ENCODE measurements at regions not wholly inside any gene's neighbourhood (a gene's known extent, or its start where the extent isn't known, plus 50 kb on each side); places are given as distances from the start of the nearest gene placed in this dataset.

- no peaks in the 10 kb centered on the region for H3K4me1 ChIP-seq (ENCODE audit: insufficient read depth, low read length)
- no peak for ATAC-seq (ENCODE audit: insufficient read depth, low read depth)
- H3K4me2 ChIP-seq (ENCODE audit: insufficient read depth, low read length): no peak overlapping the region
Observed at GRCh38 chr7:113715262-113715661, 203.5 kb downstream of the PPP1R3A start.

GRCh38 chr7:113710310-113711096 is 208.3 kb downstream of the PPP1R3A start:
- ATAC-seq (ENCODE audit: insufficient read depth, low read depth) (peak; percentile 88), DNase-seq (peak; percentile 51)
- Histone ChIP-seq H2AFZ (ENCODE audit: low read depth, low read length) (no peak overlapping the region), H3K79me2 (ENCODE audit: insufficient read depth, low read length) (no peaks in the 10 kb centered on the region), H3K27ac (ENCODE audit: low read length) (no peak overlapping the region), H3K4me2 (ENCODE audit: insufficient read depth, low read length) (no peak overlapping the region), H3K27me3 (ENCODE audit: insufficient read depth, low read length, poor library complexity) (no peaks in the 10 kb centered on the region), H3K9me3 (ENCODE audit: insufficient read depth, low read length, severe bottlenecking) (peaks cover 2% of the 10 kb centered on the region), H3K4me3 (ENCODE audit: low read depth in 1 of 2, low read length in 2 of 2) (no peak overlapping the region), H3K36me3 (ENCODE audit: insufficient read depth, low read length) (no peaks in the 10 kb centered on the region), H3K9ac (ENCODE audit: low read depth, low read length) (no peak overlapping the region), H4K20me1 (ENCODE audit: insufficient read depth, low read length) (no peaks in the 10 kb centered on the region), H3K4me1 (ENCODE audit: insufficient read depth, low read length) (no peaks in the 10 kb centered on the region)
- TF ChIP-seq EZH2 (IDR thresholded peaks at IDR 0.05; ENCODE audit: borderline replicate concordance, low read depth, low read length, severe bottlenecking) (no peak), CTCF (IDR thresholded peaks at IDR 0.05; ENCODE audit: borderline replicate concordance, extremely low read depth, low read length, poor library complexity, severe bottlenecking) (peak; percentile 94)

More at GRCh38 chr7:113715262-113715661, 203.5 kb downstream of the PPP1R3A start:
- Histone ChIP-seq H2AFZ (ENCODE audit: low read depth, low read length) (no peak overlapping the region), H3K36me3 (ENCODE audit: insufficient read depth, low read length) (no peaks in the 10 kb centered on the region), H3K27me3 (ENCODE audit: insufficient read depth, low read length, poor library complexity) (no peaks in the 10 kb centered on the region), H3K79me2 (ENCODE audit: insufficient read depth, low read length) (no peaks in the 10 kb centered on the region), H3K4me3 (ENCODE audit: low read depth in 1 of 2, low read length in 2 of 2) (no peak overlapping the region), H3K27ac (ENCODE audit: low read length) (no peak overlapping the region), H3K9ac (ENCODE audit: low read depth, low read length) (no peak overlapping the region), H4K20me1 (ENCODE audit: insufficient read depth, low read length) (no peaks in the 10 kb centered on the region), H3K9me3 (ENCODE audit: insufficient read depth, low read length, severe bottlenecking) (peaks cover 2% of the 10 kb centered on the region)
- no peak for DNase-seq
- TF ChIP-seq CTCF (IDR thresholded peaks at IDR 0.05; ENCODE audit: borderline replicate concordance, extremely low read depth, low read length, poor library complexity, severe bottlenecking) (no peak), EZH2 (IDR thresholded peaks at IDR 0.05; ENCODE audit: borderline replicate concordance, low read depth, low read length, severe bottlenecking) (no peak)

GRCh38 chr7:113705439-113705838 is 213.4 kb downstream of the PPP1R3A start:
- no peaks in the 10 kb centered on the region for H4K20me1 ChIP-seq (ENCODE audit: insufficient read depth, low read length)
- no peak overlapping the region for H3K27ac ChIP-seq (ENCODE audit: low read length)
- H3K36me3 ChIP-seq (ENCODE audit: insufficient read depth, low read length): no peaks in the 10 kb centered on the region
- H3K27me3 ChIP-seq (ENCODE audit: insufficient read depth, low read length, poor library complexity): no peaks in the 10 kb centered on the region
- H3K9ac ChIP-seq (ENCODE audit: low read depth, low read length): no peak overlapping the region
- no peaks in the 10 kb centered on the region for H3K4me1 ChIP-seq (ENCODE audit: insufficient read depth, low read length)
- DNase-seq (no peak), ATAC-seq (ENCODE audit: insufficient read depth, low read depth) (no peak)
- H2AFZ ChIP-seq (ENCODE audit: low read depth, low read length): no peak overlapping the region
- no peak for TF ChIP-seq CTCF (IDR thresholded peaks at IDR 0.05; ENCODE audit: borderline replicate concordance, extremely low read depth, low read length, poor library complexity, severe bottlenecking)
- TF ChIP-seq EZH2 (IDR thresholded peaks at IDR 0.05; ENCODE audit: borderline replicate concordance, low read depth, low read length, severe bottlenecking): no peak
- no peaks in the 10 kb centered on the region for H3K9me3 ChIP-seq (ENCODE audit: insufficient read depth, low read length, severe bottlenecking)
- no peaks in the 10 kb centered on the region for H3K79me2 ChIP-seq (ENCODE audit: insufficient read depth, low read length)
- no peak overlapping the region for H3K4me2 ChIP-seq (ENCODE audit: insufficient read depth, low read length)
- H3K4me3 ChIP-seq (ENCODE audit: low read depth in 1 of 2, low read length in 2 of 2): no peak overlapping the region

Data from DND-41 (cell line).